ENCODE measurements at regions not wholly inside any gene's neighbourhood (a gene's known extent, or its start where the extent isn't known, plus 50 kb on each side); places are given as distances from the start of the nearest gene placed in this dataset.

DNA sequence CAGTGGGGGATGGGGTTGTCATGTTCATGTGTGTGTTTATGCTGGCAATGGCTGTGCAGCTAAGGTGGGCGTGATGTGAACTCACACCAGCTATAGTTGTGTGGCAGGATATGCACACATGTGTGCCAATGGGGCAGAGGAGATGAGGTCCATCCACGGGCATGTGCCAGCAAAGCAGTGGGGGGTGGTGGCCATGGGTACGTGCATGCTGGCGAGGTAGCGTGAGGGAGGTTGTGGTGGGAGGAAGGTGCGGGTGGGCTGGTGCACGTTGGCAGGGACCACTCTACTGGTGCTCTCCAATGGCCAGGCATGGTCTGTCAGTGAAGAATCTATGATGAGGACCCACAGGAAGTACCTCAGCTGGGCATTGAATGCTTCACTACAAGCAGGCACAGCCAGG is 567.5 kb upstream of the SORCS1 start:
- no peak for DNase-seq

DNA sequence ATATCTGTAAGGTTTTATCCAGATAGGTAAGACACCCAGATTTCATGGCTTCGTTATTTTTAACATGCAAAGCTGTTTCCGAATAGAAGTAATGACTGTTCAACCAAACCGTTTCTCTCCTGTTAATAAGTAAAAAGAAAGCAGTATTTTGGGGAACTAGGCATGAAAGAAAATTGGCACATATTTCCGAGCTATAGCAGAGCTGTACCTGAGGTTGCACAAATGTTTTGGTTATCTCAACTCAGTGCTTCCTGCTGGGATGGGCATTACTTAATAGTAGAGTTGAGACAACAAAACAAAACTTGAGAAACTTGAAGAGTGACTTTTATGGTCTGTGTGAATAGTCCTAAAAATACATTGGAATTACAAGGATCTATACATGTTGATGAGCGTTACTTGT is 564.3 kb upstream of the SORCS1 start:
- DNase-seq = no peak

DNA sequence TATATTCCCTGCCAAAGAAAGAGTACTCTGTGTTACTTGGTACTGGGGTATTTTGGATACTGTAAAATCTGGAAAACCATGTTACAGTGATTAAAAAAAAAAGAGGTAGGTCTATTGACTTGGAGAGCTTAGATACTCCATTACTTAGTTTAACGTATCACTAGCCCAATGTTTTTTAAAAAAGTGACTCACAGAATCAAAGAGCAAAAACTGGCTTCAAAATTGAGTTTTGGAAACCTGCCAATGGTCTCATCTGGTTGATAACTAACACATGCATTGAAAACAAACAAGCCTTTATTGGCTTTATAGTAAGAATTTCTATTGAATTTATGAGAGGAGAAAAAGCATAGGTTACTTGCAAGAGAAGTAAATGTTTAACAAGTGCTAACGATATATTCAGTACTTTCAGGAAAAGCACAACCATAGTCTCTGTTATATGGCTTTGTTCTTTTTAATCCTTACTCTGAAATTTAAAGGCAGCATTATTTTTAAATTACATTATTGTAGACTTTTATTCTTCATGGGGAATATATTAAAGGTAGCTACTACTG is 563.3 kb upstream of the SORCS1 start:
- DNase-seq = no peak

DNA sequence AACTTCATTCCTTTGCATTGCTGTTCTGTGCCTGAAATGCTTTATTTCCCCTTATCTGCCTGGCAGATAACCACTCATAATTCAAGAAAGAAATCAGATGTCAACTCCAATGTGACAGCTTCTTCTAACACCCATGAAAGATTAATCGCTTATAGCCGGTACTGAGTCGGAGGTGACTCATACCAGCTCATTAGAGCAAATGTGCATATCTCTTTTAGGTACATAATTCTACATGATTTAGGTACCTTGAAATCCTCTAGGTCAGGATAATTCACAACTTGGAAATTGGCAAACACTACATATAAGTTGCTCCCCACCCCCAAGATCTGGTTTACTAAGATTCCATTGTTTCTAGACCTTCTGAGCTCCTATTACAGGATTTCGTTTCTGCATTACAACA is 554.4 kb upstream of the SORCS1 start:
- no peak for DNase-seq

DNA sequence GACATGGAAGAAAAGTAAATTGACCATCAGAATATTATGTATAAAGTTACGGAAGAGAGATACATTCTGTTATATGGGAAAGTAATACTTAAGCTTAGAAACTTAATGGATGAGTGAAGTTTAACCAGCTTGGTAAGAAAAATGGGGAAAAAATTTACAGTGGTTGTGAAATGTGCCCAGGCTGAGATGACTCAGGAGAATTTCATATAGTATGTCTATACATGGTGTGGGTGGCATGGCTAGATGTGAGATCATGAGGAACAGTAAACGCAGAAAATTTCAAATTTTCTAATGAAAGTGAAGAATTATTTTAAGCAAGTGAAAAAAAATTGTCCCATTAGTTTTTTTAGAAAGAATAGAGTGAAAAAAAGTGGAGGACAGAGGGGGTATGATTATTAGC is 552.5 kb upstream of the SORCS1 start:
- DNase-seq = no peak

DNA sequence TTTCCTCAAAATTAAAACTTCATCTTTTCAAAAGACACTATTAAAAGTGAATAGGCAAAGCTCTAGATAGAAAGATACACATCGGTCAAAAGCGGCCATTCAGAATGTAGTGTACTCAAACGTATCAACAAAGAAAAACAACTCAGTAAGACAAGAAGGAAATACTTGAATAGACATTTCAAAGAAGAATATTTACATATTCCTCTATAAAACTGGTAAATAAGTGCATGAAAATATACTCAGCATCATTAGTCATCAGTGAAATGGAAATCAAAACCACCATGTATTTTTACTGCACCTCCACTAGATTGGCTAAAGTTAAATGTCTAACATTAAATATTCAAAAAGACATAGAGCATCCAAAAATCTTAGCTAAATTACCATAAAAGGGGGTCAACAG is 551.1 kb upstream of the SORCS1 start:
- DNase-seq = no peak

DNA sequence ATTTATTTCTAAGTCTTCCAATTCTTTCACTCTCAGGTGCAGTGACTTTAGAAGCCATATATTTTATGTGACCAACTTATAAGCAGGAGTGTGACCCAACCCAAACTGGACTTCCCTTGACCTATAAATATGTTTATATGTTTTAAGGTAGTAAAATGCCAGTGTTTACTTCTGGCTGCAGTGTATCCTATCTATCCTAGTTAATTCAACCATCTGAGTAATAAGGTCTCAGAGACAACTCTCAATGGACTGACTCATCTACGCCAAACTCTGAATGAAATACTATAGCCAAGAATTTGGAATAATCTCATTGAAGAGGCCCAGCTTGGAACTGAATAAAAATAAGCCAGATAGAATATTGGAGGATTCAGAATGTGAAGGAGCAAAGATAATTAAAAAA is 544.5 kb upstream of the SORCS1 start:
- DNase-seq = no peak

DNA sequence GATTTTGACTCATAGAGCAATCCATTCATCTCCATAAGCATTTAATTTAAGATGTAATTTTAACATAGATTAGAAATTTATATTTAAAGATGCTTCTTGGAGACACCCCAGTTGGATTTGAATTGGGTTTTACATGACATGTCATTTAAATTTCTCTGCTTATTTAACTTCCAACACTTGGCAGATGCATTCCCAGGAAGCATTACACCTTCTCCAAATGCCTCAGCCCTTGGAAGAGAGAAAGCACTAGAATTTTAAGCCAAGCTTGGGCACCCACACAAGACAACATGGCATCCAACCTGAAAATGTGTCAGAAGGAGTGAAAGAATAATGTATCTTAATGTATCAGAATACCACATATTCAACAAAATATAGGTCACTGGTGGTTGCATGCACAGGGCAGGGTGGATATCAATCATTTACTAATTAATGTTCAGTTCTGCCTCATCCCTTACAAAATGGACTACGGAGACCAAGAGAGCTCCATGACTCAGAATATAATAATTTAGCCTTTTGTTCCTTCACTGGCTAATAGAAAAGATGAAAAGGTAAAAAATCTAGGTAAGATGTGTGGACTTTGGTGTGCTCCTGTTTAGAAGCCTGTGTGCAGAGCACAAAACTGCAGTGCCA is 541.7 kb upstream of the SORCS1 start:
- no peak for DNase-seq

DNA sequence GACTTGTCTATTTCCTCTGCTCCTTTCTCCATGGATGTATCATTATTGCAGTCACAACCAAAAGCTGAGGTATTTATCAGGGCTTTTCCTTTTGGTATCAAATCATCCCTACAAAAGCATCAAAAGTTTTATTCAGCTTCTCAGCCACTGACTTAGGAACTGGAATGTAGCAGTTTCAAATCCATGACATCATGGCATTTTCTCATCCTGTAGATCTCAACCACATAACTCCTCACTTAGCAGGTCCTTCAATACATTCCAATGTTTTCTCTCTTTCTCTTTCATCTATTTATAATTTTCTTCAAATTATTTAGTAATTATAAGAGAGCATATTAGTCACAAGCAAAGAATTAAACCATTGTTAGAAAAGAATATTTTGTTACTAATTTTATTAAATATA is 537.4 kb upstream of the SORCS1 start:
- no peak for DNase-seq

DNA sequence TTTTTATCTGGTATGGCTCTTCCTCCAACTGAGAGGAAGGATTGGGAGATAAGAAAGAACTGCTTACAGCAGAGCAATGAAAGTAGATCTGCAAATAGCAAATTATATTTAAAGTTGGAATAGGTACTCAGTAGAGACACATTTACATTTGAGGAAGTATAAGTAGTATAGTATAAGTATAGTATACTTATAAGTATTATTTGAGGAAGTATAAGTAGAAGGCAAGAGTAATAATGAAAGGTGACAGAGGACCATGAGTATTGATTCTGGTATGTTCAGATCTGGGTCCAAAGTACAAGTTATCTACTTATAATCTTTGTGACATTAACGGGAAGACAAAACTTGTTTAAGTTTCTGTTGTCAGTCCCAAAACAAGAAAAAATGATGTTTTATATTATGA is 527.6 kb upstream of the SORCS1 start:
- DNase-seq = no peak

DNA sequence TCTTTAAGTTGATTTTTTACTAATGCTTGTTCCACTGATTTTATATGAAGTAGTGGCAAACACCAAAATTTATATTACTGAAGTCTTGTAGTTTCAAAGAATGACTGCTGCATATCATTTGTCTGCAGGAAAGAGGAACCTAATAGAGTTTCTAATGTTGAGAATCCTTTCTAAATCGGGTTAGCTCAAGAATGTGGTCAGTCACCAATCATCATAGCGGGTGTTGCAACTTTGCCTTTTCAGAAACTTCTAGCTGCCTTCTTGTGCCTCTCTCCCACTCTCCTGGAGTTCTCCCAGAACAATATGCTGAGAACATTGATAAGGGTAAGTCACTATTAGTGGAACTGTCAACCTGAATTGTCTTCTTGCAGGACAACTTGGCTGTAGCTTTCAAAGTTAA is 524.8 kb upstream of the SORCS1 start:
- DNase-seq = no peak

DNA sequence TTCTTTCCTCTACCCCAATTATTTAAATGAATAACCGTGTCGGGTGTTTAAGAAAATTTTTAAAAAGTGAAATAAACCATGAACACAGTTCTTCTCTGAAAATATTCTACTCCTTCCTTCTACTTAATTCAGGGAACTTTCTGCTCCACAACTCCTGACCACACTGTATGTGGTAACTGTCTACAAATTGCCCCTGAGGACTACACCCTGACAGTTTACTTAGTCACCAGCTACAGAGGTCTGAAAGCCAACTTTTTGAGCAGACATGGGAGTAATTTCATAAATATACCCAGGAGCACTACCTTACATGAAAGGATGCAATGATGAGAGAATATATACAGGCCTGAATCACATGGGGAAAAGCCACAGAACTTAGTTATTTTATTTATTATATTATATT is 523.2 kb upstream of the SORCS1 start:
- DNase-seq = no peak

DNA sequence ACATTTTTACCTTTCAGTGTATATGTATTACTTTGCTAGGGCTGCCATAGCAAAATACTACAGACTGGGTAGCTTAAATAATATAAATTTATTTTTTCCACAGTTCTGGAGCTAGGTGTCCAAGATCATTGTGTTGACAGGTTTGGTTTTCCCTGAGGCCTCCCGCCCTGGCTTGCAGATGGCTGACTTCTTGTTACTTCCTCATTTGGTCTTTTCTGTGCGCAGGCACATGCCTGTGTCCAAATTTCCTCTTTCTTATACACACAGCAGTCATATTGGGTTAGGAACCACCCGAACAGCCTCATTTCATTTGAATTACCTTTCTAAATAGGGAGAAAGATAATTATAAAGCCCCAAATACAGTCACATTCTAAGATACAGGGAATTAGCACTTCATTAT is 521.6 kb upstream of the SORCS1 start:
- no peak for DNase-seq

DNA sequence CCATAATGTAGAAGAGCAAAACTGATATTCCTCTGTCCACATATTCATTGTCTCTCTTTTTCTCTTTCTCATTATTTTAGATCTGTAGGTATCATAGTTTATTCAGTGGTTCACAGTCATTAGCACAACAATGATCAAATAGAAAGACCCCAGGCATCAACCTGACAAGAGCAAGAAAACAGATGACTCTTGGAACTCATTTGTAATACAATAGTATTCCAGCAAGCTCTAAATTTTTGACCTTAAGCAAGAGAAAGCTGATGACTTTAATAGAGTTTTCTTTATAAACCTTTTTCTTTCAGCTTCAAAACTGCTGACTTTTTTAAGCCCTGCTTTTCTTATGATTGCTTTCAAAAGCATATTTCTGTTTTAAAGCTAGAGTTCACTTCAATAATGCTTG is 507.5 kb upstream of the SORCS1 start:
- DNase-seq = no peak

DNA sequence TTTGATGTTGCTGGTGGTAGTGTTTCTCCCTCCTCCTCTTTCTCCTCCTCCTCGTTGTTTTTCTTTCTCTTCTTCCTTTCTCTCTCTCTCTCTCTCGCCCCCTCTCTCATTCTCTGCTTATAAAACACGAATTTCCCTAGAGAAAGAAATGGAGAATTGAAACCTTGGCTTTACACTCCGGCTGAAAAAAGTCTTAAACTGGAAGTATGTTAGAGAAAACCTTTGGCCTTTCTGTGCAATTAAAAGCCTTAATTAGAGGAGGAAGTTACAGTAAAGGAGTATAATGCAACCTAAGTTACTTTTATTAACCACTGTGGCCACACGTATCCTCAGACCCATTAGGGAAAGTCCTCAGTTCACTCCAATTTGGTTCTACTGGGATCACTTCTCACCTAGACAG is 501.7 kb upstream of the SORCS1 start:
- no peak for DNase-seq

DNA sequence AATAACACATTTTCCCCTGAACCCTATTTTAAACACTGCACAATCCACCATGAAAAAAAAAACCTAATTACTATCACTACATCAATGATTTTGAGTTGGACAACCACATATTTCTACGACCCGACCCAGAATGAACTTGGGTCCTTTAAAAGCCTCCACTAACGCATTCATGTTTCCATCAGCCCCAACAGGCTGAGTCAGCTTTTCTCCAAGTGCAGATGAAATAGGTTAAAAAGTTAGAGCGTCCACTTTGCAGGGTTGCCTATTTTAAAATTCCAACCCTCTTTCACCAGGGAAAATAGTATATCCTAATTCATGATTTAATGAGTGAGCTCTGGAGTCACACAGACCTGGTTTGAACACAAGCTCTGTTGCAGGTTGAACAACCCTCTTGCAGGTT is 501.0 kb upstream of the SORCS1 start:
- DNase-seq = no peak

DNA sequence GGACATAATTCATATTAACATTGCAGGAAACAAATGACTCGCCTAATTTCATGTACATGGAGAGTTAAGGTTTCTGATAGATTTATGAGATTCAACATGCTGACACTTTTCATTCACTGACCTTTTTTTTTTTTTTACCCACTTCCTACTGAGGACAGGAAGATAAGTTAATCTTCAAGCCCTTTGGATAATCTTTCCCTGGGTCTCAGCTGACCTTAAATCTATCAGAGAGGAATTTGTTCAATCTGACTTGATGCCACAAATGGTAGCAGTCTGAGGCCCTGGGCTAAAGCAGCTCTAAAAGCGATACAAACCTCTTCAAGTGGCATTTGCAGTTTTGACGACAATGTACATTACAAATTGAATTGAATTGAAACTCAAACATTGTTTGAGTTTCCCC is 493.3 kb upstream of the SORCS1 start:
- no peak for DNase-seq

DNA sequence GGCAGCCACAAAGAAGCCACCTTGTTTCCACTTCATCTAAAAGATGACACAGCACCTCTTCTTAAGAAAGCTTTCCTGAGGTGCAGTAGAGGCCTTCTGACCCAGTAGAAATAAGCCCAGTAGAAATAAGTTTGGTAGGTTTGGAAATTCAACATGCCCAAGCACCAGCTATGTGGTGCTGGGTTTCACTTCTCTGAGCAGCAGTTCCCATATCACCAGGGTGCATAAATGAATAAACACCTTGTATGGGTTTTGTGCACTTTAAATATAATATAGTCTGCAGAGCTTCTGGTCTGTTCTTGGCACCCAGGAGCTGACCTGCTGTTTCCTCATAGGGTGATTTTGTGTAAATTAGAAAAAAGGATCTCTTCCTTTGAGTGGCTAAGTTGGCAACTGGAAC is 492.4 kb upstream of the SORCS1 start:
- DNase-seq = no peak

DNA sequence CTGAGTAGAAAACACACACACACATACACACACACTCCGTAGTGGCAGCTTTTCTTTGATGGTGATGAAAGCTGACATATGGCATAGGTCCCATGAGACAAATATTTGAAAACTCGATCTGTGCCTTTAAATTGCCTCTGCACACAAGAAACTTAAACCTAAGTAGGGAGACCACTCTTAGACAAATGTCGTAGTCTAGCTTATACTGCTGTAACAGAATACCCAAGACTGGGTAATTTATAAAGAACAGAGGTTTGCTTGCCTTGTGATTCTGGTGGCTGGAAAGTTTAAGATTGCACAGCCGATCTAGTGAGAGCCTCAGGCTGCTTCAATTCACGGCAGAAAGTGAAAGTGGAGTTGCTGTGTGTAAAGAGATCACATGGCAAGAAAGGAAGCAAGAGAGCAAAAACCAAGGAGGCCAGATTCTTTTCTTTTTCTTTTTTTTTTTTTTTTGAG is 489.4 kb upstream of the SORCS1 start:
- no peak for DNase-seq

DNA sequence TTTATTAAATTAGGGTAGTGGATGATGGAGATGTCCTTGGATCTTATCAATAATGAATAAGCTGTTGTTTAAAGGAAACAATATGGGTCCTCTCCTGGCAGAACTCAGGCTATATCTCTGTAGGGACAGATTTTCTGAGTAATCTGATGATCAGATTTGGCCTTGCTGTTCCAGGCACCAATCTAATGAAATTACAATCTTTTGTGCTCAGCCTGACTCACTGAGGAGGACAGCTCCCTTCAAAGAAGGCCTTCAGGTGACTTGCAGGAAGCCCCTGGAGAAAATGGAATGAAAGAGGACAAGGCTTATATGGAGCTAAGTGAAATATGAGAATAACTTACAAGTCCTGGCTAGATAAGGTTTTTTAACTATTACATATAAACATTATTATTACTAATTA is 486.4 kb upstream of the SORCS1 start:
- DNase-seq = no peak

DNA sequence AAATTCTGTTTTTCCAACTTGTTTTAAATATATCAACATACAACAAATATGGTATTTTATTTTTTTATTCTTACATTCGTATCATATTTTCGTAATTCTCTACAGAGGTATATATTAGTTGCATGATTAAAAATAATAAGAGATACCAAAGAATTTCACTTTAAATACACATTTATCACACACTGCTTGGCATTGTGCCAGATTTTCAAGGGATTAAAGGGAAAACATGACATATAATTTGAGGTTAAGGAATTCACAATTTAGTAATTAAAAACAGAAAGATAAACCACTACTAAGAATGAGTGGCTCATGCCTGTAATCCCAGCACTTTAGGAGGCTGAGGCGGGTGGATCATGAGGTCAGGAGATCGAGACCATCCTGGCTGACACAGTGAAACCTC is 484.7 kb upstream of the SORCS1 start:
- DNase-seq = no peak

DNA sequence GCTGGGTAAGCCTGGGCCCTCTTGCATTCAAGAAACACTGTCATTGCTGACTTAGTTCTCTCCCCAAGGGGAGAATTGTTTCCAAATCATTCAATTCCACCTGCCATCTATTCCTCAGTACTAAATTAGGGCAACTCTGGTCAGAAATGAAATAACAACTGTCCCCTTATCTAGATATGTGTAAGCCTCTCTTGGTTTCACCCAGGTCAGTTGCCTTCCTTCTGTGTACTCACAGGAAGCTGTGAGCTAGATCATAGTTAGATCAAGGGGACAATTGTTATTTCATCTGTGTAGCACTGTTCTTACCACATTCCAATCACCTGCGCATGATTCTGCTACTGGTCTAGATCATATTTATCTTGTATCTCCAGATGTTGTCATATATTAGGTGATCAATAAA is 483.0 kb upstream of the SORCS1 start:
- no peak for DNase-seq

DNA sequence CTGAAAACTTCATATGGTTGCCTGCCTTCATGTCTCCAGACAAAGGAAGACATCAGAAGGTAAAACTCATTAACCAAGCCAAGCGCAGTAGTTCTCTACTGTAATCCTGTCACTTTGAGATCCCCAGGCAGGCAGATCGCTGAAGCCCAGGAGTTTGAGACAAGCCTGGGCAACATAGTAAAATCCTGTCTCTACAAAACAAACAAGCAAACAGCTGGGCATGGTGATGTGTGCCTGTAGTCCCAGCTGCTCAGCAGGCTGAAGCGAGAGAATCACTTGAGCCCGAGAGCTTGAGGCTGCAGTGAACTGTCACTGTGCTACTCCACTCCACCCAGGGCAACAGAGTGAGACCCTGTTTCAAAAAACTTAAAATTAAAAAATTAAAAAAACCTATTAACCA is 467.4 kb upstream of the SORCS1 start:
- no peak for DNase-seq

DNA sequence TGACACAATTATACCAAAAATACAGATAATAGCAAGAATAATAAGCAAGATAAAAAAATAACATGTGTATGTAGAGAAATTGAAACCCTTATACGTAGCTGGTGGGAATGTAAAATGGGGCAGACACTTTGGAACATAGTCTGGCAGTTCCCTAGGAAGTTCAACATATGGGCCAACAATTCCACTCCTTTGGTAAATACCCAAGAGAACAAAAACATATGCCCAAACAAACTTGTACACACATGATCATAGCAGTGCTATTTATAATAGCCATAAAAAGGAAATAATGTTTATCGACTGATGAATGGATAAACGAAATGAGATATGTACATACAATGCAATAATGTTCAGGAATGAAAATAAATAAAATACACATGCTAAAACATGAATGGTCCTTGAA is 462.4 kb upstream of the SORCS1 start:
- DNase-seq = no peak

DNA sequence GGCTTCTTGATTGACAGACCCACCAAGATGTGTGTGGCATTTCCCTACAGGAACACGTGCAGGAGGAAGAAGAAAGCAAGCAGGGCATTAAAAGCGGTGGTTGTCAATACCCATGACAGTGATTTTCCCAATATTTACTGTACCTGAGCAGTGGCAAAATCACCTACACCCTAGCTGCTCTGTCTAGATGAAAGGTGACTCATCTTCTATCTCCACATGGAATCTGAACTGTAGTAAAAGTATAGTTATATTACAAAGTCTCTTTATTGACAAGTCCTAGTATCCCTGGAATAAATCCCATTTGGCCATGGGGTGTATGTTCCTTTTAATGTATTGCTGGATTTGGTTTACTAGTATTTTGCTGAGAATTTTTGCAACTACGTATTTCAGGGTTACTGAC is 458.8 kb upstream of the SORCS1 start:
- no peak for DNase-seq

DNA sequence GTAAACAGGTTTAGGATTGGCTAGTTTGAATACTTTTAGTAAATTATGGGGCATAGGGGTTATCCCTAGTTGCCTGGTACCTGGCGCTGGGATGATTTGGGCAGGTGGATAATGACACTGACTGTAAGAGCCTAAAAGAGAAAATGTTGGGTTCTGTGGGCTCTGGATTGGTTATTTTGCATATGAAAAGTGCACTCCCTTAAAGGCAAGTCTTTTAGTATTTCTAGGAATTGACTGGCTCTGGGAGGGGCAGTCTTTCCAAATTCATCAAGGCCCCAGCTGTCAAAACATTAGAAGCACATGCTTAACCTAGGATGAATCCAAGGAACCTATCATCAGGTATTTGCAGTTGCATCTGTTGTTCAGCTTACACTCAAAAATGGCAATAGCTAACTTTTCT is 454.6 kb upstream of the SORCS1 start:
- no peak for DNase-seq
